ENCODE measurements at regions not wholly inside any gene's neighbourhood (a gene's known extent, or its start where the extent isn't known, plus 50 kb on each side); places are given as distances from the start of the nearest gene placed in this dataset.
"Not testable (repeated sequence)": the region's sequence is repeated elsewhere in the genome, so short reads cannot be mapped to it uniquely, and the experiment has no call there.

DNA sequence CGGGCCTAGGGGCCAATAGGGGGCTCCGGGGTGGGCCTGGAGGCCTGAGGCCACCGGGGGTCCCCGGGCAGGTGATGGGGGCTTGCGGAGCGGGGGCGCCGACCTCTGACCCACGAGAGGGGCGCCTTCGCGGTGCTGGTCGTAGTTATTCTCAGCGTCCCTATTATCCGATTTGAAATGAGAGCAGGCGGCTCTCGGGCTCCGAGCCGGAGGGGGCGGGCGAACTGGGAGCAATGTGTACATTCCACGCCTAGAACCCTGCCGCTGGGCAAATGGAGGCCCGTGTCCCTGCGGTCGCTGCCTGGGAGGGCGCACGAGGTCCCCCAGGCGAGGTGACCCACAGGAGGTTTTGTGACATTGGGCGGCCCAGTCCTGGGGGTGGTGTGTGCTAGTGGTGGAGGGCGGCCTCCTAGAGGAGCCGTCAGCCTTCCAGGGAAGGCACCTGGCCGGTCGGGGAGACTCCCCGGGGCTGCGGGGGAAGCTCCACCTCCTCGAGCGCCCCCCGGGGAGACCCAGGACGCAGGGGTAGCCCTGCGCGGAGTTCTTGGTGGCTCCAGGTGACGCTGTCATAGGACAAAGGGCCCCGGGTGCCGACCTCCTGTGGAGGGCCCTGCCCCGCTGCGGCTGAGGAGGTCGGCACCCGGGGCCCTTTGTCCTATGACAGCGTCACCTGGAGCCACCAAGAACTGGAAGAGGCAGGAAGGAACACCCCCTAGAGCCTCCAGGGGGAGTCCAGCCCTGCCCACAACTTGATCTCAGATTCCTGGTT is 102.6 kb upstream of the PRKX start:
- no peak for DNase-seq

DNA sequence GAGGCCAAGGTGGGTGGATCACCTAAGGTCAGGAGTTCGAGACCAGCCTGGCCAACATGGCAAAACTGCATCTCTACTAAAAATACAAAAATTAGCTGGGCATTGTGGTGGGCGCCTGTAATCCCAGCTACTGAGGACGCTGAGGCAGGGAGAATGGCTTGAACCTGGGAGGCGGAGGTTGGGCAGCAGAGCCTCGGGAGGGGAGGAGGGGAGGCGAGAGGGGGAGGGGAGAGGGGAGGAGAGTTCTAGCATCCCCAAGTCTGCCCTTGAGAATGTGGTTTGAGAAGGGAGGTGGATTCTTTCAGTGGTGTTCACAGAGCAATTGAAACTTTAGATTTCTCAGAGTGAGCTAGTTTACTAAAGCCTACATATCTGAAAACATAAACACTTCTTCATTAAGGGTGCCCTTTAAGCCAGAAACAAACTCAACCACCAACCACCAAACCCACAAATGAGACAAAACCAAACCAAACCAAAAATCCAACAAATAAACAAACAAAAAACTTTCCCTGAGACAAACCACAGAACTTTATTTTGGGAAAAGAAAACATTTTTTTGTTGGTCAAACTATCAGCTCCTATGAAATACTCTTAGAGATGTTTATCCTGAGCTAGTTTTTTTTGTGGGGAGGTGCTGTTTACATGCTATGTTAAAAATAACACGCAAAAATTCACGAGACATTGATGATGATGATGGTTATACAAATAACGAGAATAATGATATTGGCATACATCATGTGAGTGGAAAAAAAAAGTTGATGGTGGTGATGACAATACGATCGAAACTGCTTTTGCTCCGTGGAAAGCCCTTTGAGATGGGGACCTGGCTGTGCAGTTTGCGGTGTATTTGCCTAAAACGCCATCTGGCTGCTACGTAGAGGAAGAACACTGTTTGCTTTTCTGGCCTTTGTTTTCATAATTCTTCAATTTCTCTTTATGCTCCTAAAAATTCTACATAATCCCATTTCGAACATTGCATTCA is 98.2 kb upstream of the PRKX start:
- no peak for DNase-seq

DNA sequence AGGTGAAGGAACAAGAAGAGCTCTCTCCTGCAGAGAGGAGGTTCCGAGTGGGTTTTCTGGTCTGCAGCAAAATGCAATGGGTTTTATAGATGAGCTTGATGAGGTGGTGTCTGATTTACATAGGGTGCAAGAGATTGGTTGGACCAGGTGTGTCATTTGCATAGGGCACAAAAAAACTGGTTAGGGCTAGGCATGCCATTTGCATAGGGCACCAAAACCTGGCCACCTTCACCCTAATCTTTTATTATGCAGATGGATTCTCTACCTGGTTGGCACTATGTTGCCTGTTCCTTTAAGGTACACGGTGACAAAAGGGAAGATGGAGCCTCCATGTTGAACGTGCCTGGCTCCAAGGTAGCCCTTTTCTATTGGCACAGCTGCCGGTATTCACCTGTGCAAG is 94.5 kb upstream of the PRKX start:
- no peak for DNase-seq

DNA sequence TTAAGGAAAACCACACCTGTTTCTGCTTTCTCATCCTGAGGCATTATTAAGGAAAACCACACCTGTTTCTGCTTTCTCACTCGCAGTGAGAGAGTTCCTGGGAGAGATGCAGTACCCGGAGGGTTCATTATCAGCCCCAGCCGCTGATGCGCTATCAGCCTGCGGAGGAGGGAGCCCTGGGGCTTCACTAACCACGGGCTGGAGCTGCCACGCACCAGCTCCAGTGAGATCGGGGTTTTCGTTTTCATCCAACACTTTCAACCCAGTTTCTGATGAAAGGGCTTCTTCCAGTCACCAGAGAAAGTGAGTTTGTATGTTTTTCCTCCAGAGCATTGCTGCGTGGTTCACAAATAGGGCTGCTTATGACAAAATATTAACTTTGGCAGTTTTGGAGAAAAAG is 93.2 kb upstream of the PRKX start:
- no peak for DNase-seq

DNA sequence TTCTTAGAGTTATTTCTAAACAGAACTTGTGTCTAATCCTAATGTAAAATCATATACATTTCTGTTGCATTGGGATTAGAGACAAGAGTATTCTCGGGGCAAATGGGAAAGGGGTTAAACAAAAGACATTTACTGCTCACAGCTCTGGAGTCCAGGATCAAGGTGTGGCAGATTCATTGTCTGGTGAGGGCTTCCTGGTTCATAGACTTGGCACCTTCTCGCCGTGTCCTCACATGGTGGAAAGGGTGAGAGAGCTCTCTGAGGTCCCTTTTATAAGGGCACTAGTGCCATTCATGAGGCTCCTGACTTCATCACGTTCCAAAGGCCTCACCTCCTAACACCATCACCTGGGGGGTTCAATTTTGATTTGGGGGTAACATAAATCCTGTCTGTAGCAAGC is 90.3 kb upstream of the PRKX start:
- no peak for DNase-seq

DNA sequence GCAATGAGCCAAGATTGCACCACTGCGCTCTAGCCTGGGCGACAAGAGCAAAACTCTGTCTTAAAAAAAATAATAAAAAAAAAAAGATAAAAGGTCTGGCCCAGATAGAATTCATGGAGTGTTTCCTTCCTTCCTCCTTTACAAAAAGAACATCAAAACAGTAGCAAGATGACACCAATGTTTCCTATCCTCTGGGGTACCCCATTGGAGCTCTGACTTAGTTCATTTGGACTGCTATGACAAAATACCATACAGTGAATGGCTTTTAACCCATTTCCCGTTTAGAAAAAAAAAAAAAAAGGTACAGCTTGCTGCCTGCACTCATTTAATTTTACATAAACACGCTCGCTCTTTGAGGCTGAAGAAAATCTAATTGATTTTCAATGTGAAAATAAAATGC is 89.9 kb upstream of the PRKX start:
- DNase-seq = no peak

DNA sequence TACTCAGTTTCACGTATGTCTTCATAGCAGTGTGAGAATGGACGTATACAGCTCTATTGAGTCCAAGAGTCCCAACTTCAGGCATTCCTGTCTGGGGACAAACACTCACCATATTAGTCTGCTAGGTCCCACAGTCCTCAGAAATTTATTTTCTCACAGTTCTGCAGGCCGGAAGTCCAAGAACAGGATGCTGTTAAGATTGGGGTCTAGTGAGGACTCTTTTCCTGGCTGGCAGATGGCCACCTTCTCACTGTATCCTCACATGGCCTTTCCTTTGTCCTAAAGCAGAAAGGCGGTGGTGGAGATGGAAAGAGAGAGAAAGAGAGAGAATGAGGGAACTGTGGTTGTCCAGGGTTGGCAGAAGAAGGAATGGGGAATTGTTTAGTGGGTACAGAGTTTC is 82.0 kb upstream of the PRKX start:
- DNase-seq = not testable (repeated sequence)

DNA sequence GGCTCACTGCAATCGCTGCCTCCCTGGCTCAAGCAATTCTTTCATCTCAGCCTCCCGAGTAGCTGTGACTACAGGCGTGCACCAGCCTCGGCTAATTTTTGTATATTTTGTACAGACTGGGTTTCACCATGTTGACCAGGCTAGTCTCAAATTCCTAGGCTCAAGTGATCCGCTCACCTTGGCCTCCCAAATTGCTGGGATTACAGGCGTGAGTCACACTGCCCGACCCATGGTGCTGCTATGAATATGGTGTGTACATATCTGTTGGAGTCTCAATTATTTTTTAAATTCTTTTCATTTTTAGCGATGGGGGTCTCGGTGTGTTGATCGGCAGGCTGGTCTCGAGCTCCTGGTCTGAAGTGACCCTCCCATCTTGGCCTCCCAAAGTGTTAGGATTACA is 78.0 kb upstream of the PRKX start:
- DNase-seq = no peak

DNA sequence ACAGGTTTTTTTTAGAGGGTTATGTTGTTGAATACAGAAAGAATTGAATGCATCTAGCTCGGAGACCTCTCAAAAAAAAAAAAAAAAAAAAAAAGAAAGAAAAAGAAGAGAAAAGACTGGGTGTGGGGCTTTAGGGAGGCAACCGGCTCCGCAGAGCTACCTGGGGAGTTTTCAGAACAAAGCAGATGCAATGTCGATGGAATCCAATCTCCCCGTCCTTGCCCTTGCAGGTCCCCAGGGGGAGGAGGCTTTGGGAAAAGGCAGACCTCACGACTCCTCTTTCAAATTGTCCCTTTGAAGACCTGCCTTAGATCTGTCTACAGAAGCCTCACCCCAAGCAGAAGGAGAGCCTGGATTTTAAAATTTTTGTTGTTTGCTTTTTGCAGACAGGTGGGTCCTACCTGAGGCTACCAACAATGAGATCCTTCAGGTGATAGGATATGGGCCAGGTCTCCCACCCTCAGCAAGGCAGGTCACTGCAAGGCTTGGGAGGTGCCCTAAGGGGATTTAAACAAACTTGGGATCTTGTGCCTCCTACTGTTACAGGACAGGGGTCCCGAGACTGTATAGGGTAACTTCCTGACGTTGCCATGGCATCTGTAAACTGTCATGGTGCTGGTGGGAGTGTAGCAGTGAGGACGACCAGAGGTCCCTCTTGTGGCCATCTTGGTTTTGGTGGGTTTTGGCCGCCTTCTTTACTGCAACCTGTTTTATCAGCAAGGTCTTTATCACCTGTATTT is 75.2 kb upstream of the PRKX start:
- no peak for DNase-seq

DNA sequence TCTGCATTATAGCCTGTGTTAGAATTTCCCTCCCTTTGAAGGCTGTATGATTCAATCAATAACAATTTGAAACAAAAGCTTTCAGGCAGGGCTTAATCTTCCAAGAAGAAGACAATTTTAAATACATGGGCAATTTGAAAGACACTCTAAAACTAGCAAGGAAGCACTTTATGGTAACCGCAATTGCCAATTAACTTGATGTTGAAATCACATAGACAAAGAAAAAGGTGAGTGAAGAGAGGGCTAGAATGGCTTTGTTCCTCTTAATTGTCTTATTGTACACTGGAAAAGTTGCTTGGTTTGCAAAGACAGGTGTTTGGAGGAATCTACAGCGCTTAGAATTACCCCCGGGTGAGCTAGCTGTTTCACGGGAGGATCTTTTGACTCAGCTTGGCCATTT is 74.4 kb upstream of the PRKX start:
- DNase-seq = no peak

DNA sequence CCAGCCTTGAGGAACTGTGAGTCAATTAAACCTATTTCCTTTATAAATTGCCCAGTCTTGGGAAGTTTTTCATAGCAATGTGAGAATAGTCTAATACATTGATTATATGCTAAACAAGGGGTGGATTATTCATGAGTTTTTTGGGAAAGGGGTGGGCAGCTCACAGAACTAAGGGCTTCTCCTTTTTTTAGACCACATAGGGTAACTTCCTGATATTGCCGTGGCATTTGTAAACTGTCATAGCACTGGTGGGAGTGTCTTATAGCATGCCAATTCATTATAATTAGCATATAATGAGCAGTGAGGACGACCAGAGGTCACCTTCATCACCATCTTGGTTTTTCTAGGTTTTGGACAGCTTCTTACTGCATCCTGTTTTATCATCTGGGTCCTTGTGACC is 72.4 kb upstream of the PRKX start:
- not testable (repeated sequence) for DNase-seq

DNA sequence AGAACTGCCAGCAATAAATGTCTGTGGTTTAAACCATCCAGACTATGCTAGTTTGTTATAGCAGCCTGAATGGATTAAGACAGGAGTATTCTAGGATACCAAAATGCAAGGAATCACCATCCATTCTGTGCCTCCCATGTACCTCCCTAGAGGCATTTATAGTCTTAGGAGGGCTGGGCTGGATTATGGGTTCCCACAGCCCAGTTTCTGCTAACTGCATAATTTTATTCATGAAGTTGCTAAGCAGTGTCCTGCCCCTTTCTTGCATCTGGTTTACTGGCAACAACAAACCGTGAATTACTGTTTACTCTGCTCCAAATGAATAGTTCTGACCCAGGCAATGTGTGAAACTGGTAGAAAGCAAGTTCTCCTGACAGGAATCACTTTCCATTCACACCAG is 67.1 kb upstream of the PRKX start:
- no peak for DNase-seq

DNA sequence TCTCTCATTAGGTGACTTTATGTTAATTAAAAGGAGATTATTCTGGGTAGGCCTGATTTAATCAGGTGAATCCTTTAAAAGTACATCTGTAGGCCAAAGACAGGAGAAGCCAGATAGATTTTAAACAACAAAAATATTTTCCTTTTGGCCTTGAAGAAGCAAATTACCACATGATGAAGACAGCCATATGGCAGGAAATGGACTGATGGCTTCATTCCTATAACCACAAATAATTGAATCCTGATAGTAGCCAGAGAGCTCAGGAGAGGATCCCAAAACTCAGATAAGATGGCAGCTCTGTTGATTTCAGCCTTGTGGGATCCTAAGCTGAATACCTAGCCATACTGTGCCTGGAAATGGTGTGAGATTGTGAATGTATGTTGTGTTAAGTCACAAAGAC is 66.1 kb upstream of the PRKX start:
- DNase-seq = no peak

DNA sequence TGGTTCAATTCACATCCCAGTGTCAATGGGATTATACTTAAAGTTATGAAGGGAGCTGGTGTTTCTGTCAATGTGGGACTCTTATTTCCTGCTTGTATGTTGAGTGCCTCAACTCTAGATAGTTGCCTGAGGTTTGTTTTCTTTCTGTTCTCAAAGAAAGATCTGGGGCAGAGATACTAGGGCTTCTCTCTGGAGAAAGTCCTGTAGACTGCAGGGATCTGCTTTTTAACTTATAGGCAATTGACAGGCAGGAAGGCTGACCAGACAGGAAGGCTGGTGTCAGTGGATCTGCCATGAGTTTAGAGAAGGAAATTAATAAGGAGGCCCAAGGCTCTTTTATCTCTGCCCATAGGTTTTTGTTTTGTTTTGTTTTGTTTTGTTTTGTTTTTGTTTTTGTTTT is 64.0 kb upstream of the PRKX start:
- DNase-seq = no peak

DNA sequence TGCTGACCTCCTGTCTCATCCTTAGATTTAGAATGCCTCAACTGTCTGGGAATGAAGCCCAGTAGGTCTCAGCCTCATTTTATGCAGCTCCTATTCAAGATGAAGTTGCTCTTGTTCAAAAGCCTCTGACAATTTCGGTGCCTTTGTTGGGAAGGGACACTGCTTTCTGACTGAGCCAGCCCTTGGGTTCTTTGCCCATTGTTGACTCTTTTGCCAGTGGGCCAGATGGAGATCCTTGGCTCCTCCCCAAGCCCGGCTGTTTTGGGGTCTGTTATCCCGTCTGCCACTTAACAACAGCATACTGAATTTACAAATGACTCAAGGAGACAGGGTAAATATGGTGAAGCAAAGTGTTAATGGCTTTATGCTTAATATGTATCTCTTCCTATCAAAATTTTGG is 58.3 kb upstream of the PRKX start:
- no peak for DNase-seq

DNA sequence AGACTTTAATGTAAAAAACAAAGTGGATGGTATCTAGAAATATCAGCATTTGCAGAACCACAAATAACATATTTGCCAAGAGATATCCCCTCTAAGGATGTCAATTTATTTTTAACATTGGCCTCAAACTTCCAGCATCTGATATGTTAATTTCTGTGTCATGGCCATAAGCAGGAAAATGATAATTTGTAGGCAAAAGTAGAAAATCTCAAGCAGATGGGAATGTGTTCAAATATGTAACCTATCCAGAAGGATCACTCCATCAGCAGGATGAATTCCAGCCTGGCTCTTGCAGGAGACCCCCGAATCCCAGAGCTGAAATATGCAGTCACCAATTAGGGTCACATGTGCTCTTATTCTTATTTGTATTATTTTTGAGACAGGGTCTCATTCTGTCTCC is 55.4 kb upstream of the PRKX start:
- no peak for DNase-seq

Measured in kidney glomerular epithelial cell (primary cell).